ENCODE measurements at regions not wholly inside any gene's neighbourhood (a gene's known extent, or its start where the extent isn't known, plus 50 kb on each side); places are given as distances from the start of the nearest gene placed in this dataset.

- H3K4me3 Mint-ChIP-seq: no peak overlapping the region
- no peak for TF ChIP-seq CTCF (IDR thresholded peaks at IDR 0.05)
- no peaks in the 10 kb centered on the region for H3K4me1 ChIP-seq (ENCODE audit: control insufficient read depth in 1 of 2, insufficient read depth in 2 of 2, low read length in 2 of 2)
- peaks cover 1 to 10% (median 4%) of the 10 kb centered on the region in 7 donors for H3K9me3 Mint-ChIP-seq
- no peak overlapping the region for H3K4me2 ChIP-seq (replicated peaks; ENCODE audit: extremely low read depth, low read length, poor library complexity, severe bottlenecking)
- H3K9me3 ChIP-seq (replicated peaks in 1 of 2; ENCODE audit: control insufficient read depth in 1 of 2, insufficient read depth in 1 of 2, low read length in 2 of 2): no peaks in the 10 kb centered on the region
- H3K4me3 ChIP-seq (replicated peaks in 1 of 3; ENCODE audit: low read depth in 2 of 3, low read length in 3 of 3): no peak overlapping the region
- H3K79me2 ChIP-seq (ENCODE audit: insufficient read depth, low read length): no peaks in the 10 kb centered on the region
- DNase-seq: no peak
- no peak overlapping the region for H2AFZ ChIP-seq (ENCODE audit: insufficient read depth, low read depth, low read length, poor library complexity, severe bottlenecking)
- H3K36me3 ChIP-seq (replicated peaks in 1 of 2; ENCODE audit: control insufficient read depth in 1 of 2, insufficient read depth in 2 of 2, low read length in 2 of 2): no peaks in the 10 kb centered on the region
- H3K36me3 Mint-ChIP-seq: no peaks in the 10 kb centered on the region
- H3K4me1 Mint-ChIP-seq: no peaks in the 10 kb centered on the region
- no peaks in the 10 kb centered on the region for H4K20me1 ChIP-seq (ENCODE audit: insufficient read depth, low read length)
- WGBS (ENCODE audit: insufficient coverage): no CpG with 5 or more reads among the region's 6 CpGs
- no peaks in the 10 kb centered on the region for H3K27me3 ChIP-seq (ENCODE audit: control insufficient read depth in 2 of 2, insufficient read depth in 2 of 2, low read length in 2 of 2)
- H3K27ac ChIP-seq (ENCODE audit: low read depth in 1 of 2, low read length in 2 of 2): no peak overlapping the region
- peaks cover 0 to 2% (median 0%) of the 10 kb centered on the region in 3 donors for H3K27me3 Mint-ChIP-seq (ENCODE audit: low read depth in 3 of 3)
- H3K27ac Mint-ChIP-seq: no peak overlapping the region
- intact Hi-C loops (cut with micrococcal nuclease): no loop called here
- no peak overlapping the region for H3K9ac ChIP-seq (ENCODE audit: insufficient read depth, low read length, poor library complexity, severe bottlenecking)
Observed at GRCh38 chr17:72496461-72496860, 375.6 kb downstream of the SOX9 start.

- H3K27ac ChIP-seq (ENCODE audit: low read depth in 1 of 2, low read length in 2 of 2): no peak overlapping the region
- no peaks in the 10 kb centered on the region for H3K79me2 ChIP-seq (ENCODE audit: insufficient read depth, low read length)
- Mint-ChIP-seq H3K4me1 (no peaks in the 10 kb centered on the region), H3K9me3 (peaks cover 1 to 8% (median 4%) of the 10 kb centered on the region in 7 donors), H3K27me3 (ENCODE audit: low read depth in 3 of 3) (peaks cover 2 to 6% (median 5%) of the 10 kb centered on the region in 3 donors), H3K27ac (no peak overlapping the region), H3K4me3 (no peak overlapping the region), H3K36me3 (no peaks in the 10 kb centered on the region)
- H3K9ac ChIP-seq (ENCODE audit: insufficient read depth, low read length, poor library complexity, severe bottlenecking): no peak overlapping the region
- H3K4me2 ChIP-seq (replicated peaks; ENCODE audit: extremely low read depth, low read length, poor library complexity, severe bottlenecking): no peak overlapping the region
- no peaks in the 10 kb centered on the region for H3K27me3 ChIP-seq (ENCODE audit: control insufficient read depth in 2 of 2, insufficient read depth in 2 of 2, low read length in 2 of 2)
- intact Hi-C loops (cut with micrococcal nuclease): no loop called here
- no peaks in the 10 kb centered on the region for H3K4me1 ChIP-seq (ENCODE audit: control insufficient read depth in 1 of 2, insufficient read depth in 2 of 2, low read length in 2 of 2)
- H2AFZ ChIP-seq (ENCODE audit: insufficient read depth, low read depth, low read length, poor library complexity, severe bottlenecking): no peak overlapping the region
- no peak for DNase-seq
- H3K36me3 ChIP-seq (replicated peaks in 1 of 2; ENCODE audit: control insufficient read depth in 1 of 2, insufficient read depth in 2 of 2, low read length in 2 of 2): no peaks in the 10 kb centered on the region
- H3K9me3 ChIP-seq (replicated peaks in 1 of 2; ENCODE audit: control insufficient read depth in 1 of 2, insufficient read depth in 1 of 2, low read length in 2 of 2): no peaks in the 10 kb centered on the region
- 80% methylated on average over 1 of the region's 3 CpGs for WGBS (ENCODE audit: insufficient coverage)
- no peak for TF ChIP-seq CTCF (IDR thresholded peaks at IDR 0.05)
- H4K20me1 ChIP-seq (ENCODE audit: insufficient read depth, low read length): no peaks in the 10 kb centered on the region
- no peak overlapping the region for H3K4me3 ChIP-seq (replicated peaks in 1 of 3; ENCODE audit: low read depth in 2 of 3, low read length in 3 of 3)
Observed at GRCh38 chr17:72497915-72498314, 377.1 kb downstream of the SOX9 start.
